GM18498 (cell line): ENCODE measurements at regions not wholly inside any gene's neighbourhood (a gene's known extent, or its start where the extent isn't known, plus 50 kb on each side); places are given as distances from the start of the nearest gene placed in this dataset.
"Not testable (repeated sequence)": the region's sequence is repeated elsewhere in the genome, so short reads cannot be mapped to it uniquely, and the experiment has no call there.

Experiments used
- ATAC-seq: cut with Tn5 transposase; IDR thresholded peaks from one replicate; pipeline ENCODE4 v1.9.1; 2021; ENCODE audit warnings: mild to moderate bottlenecking, moderate library complexity; ENCODE audit not compliant: unreplicated experiment

GRCh38 chr3:5918626-5919025, 731.1 kb downstream of the EDEM1 start:
- no peak for ATAC-seq

GRCh38 chr3:5929027-5929426, 741.5 kb downstream of the EDEM1 start:
- ATAC-seq = no peak

GRCh38 chr3:5944061-5944460, 756.6 kb downstream of the EDEM1 start:
- ATAC-seq = not testable (repeated sequence)

GRCh38 chr3:5948084-5948483, 760.6 kb downstream of the EDEM1 start:
- no peak for ATAC-seq

GRCh38 chr3:5951026-5951425, 763.5 kb downstream of the EDEM1 start:
- no peak for ATAC-seq

- no peak for ATAC-seq
Measured at GRCh38 chr3:5972586-5972985, 785.1 kb downstream of the EDEM1 start.

GRCh38 chr3:5974630-5975322, 787.3 kb downstream of the EDEM1 start:
- ATAC-seq = no peak

- ATAC-seq = no peak
Measured at GRCh38 chr3:5977331-5977730, 789.8 kb downstream of the EDEM1 start.

- ATAC-seq = no peak
Measured at GRCh38 chr3:5980475-5980874, 793.0 kb downstream of the EDEM1 start.

- ATAC-seq = no peak
Measured at GRCh38 chr3:5994651-5995050, 807.1 kb downstream of the EDEM1 start.

- ATAC-seq = no peak
Measured at GRCh38 chr3:6018456-6018855, 830.9 kb downstream of the EDEM1 start.

- ATAC-seq = no peak
Measured at GRCh38 chr3:6022621-6023020, 835.1 kb downstream of the EDEM1 start.

GRCh38 chr3:6025032-6025431, 835.9 kb upstream of the GRM7 start:
- no peak for ATAC-seq

- not testable (repeated sequence) for ATAC-seq
Measured at GRCh38 chr3:6030648-6031047, 830.3 kb upstream of the GRM7 start.

GRCh38 chr3:6035626-6036025, 825.3 kb upstream of the GRM7 start:
- ATAC-seq = no peak

- ATAC-seq = no peak
Measured at GRCh38 chr3:6039971-6040370, 820.9 kb upstream of the GRM7 start.

GRCh38 chr3:6041894-6042293, 819.0 kb upstream of the GRM7 start:
- no peak for ATAC-seq

- no peak for ATAC-seq
Measured at GRCh38 chr3:6047016-6047415, 813.9 kb upstream of the GRM7 start.

- ATAC-seq = no peak
Measured at GRCh38 chr3:6060251-6060650, 800.7 kb upstream of the GRM7 start.

- ATAC-seq = no peak
Measured at GRCh38 chr3:6062261-6063187, 798.4 kb upstream of the GRM7 start.

- no peak for ATAC-seq
Measured at GRCh38 chr3:6066397-6066796, 794.5 kb upstream of the GRM7 start.
